ENCODE measurements at regions not wholly inside any gene's neighbourhood (a gene's known extent, or its start where the extent isn't known, plus 50 kb on each side); places are given as distances from the start of the nearest gene placed in this dataset.

- H3K27ac ChIP-seq, result no peak overlapping the region
- CTCF ChIA-PET, result no interaction called here
- no TSS peak for BruUV-seq (replicated peaks)
Observed at GRCh38 chr13:50114961-50115360, 99.7 kb downstream of the KCNRG start.

DNA sequence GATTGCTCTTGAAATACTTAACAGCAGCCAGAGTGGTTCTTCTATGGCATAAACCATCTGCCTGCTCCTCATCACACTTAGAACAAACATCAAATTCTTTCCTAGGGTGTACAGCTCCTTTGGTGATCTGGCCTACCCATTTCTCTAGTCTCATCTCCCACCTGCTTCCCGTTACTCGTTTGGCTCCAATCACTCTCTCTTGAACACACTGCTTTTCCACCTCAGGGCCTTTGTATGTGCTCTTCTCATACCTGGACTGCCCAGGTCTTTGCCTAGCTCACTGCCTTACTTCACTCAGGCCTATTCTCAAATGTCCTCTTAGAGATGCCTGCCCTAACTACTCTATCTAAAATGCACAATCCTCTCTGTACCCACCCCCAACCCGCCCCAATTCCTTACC is 100.5 kb downstream of the KCNRG start:
- CTCF ChIA-PET, result no interaction called here
- TF ChIP-seq EZH2 (IDR thresholded peaks at IDR 0.05; ENCODE audit: low read depth), result no peak
- TF ChIP-seq, protein P1, sequence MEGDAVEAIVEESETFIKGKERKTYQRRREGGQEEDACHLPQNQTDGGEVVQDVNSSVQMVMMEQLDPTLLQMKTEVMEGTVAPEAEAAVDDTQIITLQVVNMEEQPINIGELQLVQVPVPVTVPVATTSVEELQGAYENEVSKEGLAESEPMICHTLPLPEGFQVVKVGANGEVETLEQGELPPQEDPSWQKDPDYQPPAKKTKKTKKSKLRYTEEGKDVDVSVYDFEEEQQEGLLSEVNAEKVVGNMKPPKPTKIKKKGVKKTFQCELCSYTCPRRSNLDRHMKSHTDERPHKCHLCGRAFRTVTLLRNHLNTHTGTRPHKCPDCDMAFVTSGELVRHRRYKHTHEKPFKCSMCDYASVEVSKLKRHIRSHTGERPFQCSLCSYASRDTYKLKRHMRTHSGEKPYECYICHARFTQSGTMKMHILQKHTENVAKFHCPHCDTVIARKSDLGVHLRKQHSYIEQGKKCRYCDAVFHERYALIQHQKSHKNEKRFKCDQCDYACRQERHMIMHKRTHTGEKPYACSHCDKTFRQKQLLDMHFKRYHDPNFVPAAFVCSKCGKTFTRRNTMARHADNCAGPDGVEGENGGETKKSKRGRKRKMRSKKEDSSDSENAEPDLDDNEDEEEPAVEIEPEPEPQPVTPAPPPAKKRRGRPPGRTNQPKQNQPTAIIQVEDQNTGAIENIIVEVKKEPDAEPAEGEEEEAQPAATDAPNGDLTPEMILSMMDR (conservative IDR thresholded peaks at IDR 0.05), result no peak

More at GRCh38 chr13:50114961-50115360, 99.7 kb downstream of the KCNRG start:
- no peaks in the 10 kb centered on the region for H3K27me3 ChIP-seq (ENCODE audit: insufficient read depth, low read depth)
- no peak overlapping the region for H3K4me3 ChIP-seq
- DNase-seq, result no peak
- H3K79me2 ChIP-seq (ENCODE audit: low read depth), result peaks cover 15% of the 10 kb centered on the region
- H4K20me1 ChIP-seq (ENCODE audit: insufficient read depth), result no peaks in the 10 kb centered on the region
- H3K9me2 ChIP-seq (ENCODE audit: insufficient read depth), result no peaks in the 10 kb centered on the region
- TF ChIP-seq EZH2 (IDR thresholded peaks at IDR 0.05; ENCODE audit: low read depth), result no peak
- TF ChIP-seq, protein P1 (conservative IDR thresholded peaks at IDR 0.05), result no peak
- intact Hi-C loops (cut with micrococcal nuclease; ENCODE audit: unreplicated experiment), result no loop called here
- H3K9me3 ChIP-seq (ENCODE audit: insufficient read depth, low read depth), result no peaks in the 10 kb centered on the region
- no peak overlapping the region for H2AFZ ChIP-seq
- H3K4me1 ChIP-seq (replicated peaks; ENCODE audit: insufficient read depth), result 0 out of 2 replicates have a peak, but pooled peaks cover 3% of the 10 kb centered on the region
- no peaks in the 10 kb centered on the region for H3K36me3 ChIP-seq (ENCODE audit: low read depth)
- H3F3A ChIP-seq (ENCODE audit: insufficient read depth, low read depth), result peaks cover 4% of the 10 kb centered on the region; the same call in 1 of the 2 replicates
- H3K4me2 ChIP-seq, result no peak overlapping the region
- POLR2A ChIA-PET (ENCODE audit: unreplicated experiment), result no interaction called here

DNA sequence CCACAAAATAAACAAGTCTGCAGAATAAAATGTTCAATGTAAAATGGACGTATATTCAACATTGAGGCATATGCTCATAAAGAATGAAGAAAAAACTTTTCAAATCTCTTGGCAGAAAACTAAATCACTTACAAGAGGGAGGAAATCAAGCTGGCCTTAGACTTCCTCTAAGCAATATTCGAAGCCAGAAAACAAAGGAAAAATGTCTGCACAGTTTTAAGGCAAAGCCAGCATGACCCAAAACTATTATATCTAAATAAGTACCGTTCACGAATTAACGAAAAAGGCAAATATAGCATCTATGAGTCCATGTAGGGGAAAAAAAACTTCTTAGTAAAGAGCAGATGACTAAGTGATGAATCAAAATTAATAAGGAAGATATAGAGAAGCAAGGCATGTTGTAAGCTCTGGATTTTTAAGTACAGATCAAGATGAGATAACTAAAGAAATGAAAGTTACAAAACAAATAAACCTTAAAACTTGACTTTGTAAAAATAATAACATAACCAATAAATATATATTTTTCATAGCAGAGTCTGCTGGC is 101.3 kb downstream of the KCNRG start:
- intact Hi-C loops (cut with micrococcal nuclease; ENCODE audit: unreplicated experiment), result no loop called here
- Histone ChIP-seq H2AFZ (no peak overlapping the region), H3K4me1 (replicated peaks; ENCODE audit: insufficient read depth) (0 out of 2 replicates have a peak, but pooled peaks cover 3% of the 10 kb centered on the region), H3K4me3 (no peak overlapping the region), H4K20me1 (ENCODE audit: insufficient read depth) (no peaks in the 10 kb centered on the region), H3K9me2 (ENCODE audit: insufficient read depth) (no peaks in the 10 kb centered on the region), H3K27me3 (ENCODE audit: insufficient read depth, low read depth) (no peaks in the 10 kb centered on the region), H3K27ac (no peak overlapping the region), H3K9me3 (ENCODE audit: insufficient read depth, low read depth) (no peaks in the 10 kb centered on the region), H3F3A (ENCODE audit: insufficient read depth, low read depth) (peaks cover 4% of the 10 kb centered on the region; the same call in 1 of the 2 replicates), H3K36me3 (ENCODE audit: low read depth) (no peaks in the 10 kb centered on the region), H3K4me2 (no peak overlapping the region), H3K79me2 (ENCODE audit: low read depth) (peaks cover 28% of the 10 kb centered on the region)
- BruUV-seq (replicated peaks), result no TSS peak
- TF ChIP-seq EZH2 (IDR thresholded peaks at IDR 0.05; ENCODE audit: low read depth), result no peak
- TF ChIP-seq, protein P1 (conservative IDR thresholded peaks at IDR 0.05), result no peak
- ChIA-PET CTCF (no interaction called here), POLR2A (ENCODE audit: unreplicated experiment) (interaction anchor here (0.7 kb wide), 1 partner anchor 31 kb away, joined by 4 read pairs; no protein-coding TSS in a partner anchor)
- DNase-seq, result peak in 1 of 2 experiments; percentile 39

More for the DNA sequence above, 100.5 kb downstream of the KCNRG start:
- intact Hi-C loops (cut with micrococcal nuclease; ENCODE audit: unreplicated experiment), result no loop called here
- no TSS peak for BruUV-seq (replicated peaks)
- no peaks in the 10 kb centered on the region for H3K9me3 ChIP-seq (ENCODE audit: insufficient read depth, low read depth)
- no peak overlapping the region for H3K27ac ChIP-seq
- peaks cover 4% of the 10 kb centered on the region; the same call in 1 of the 2 replicates for H3F3A ChIP-seq (ENCODE audit: insufficient read depth, low read depth)
- no peak overlapping the region for H3K4me3 ChIP-seq
- no peaks in the 10 kb centered on the region for H3K9me2 ChIP-seq (ENCODE audit: insufficient read depth)
- H3K36me3 ChIP-seq (ENCODE audit: low read depth), result no peaks in the 10 kb centered on the region
- peaks cover 20% of the 10 kb centered on the region for H3K79me2 ChIP-seq (ENCODE audit: low read depth)
- POLR2A ChIA-PET (ENCODE audit: unreplicated experiment), result no interaction called here
- no peaks in the 10 kb centered on the region for H3K27me3 ChIP-seq (ENCODE audit: insufficient read depth, low read depth)
- DNase-seq, result no peak
- no peaks in the 10 kb centered on the region for H4K20me1 ChIP-seq (ENCODE audit: insufficient read depth)
- 0 out of 2 replicates have a peak, but pooled peaks cover 3% of the 10 kb centered on the region for H3K4me1 ChIP-seq (replicated peaks; ENCODE audit: insufficient read depth)
- no peak overlapping the region for H3K4me2 ChIP-seq
- no peak overlapping the region for H2AFZ ChIP-seq

All from PC-9 (cell line).